ENCODE measurements at regions not wholly inside any gene's neighbourhood (a gene's known extent, or its start where the extent isn't known, plus 50 kb on each side); places are given as distances from the start of the nearest gene placed in this dataset.

DNA sequence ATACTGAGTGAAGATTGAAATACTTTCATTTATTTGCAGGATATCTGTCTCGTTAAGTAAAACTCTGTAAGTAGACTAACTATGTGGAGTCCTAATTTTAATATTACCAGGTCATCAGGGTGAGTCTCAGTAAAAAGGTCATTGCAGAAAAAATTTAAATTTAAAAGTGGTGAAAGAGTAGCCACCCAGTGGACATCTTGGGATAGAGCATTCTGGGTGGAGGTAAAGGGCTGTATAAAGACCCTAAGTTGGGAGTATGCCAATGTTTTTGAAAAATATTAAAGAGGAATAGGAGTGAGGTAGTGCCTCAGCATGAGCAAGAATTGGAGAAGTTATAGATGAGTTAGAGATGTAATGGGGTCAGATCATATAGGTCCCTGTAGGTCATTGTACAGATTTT lies 145.5 kb downstream of the HMHB1 start:
- Histone ChIP-seq H3K4me3 (no peak overlapping the region), H3K27me3 (no peaks in the 10 kb centered on the region), H3K4me1 (no peaks in the 10 kb centered on the region), H3K36me3 (no peaks in the 10 kb centered on the region), H3K27ac (no peak overlapping the region), H3K9me3 (no peaks in the 10 kb centered on the region)
- no peak for TF ChIP-seq POLR2A (IDR thresholded peaks at IDR 0.05)
- TF ChIP-seq, protein P1, sequence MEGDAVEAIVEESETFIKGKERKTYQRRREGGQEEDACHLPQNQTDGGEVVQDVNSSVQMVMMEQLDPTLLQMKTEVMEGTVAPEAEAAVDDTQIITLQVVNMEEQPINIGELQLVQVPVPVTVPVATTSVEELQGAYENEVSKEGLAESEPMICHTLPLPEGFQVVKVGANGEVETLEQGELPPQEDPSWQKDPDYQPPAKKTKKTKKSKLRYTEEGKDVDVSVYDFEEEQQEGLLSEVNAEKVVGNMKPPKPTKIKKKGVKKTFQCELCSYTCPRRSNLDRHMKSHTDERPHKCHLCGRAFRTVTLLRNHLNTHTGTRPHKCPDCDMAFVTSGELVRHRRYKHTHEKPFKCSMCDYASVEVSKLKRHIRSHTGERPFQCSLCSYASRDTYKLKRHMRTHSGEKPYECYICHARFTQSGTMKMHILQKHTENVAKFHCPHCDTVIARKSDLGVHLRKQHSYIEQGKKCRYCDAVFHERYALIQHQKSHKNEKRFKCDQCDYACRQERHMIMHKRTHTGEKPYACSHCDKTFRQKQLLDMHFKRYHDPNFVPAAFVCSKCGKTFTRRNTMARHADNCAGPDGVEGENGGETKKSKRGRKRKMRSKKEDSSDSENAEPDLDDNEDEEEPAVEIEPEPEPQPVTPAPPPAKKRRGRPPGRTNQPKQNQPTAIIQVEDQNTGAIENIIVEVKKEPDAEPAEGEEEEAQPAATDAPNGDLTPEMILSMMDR (IDR thresholded peaks at IDR 0.05 in 4 of 5, conservative IDR thresholded peaks at IDR 0.05 in 1 of 5) = no peak
- in situ Hi-C loops (cut with MboI; ENCODE audit: low sequenced_read_pairs in 4 of 4) = no loop called here
- ATAC-seq = no peak
- no peak for DNase-seq
- intact Hi-C loops (cut with DNase I; ENCODE audit: low total_unique reads) = no loop called here

DNA sequence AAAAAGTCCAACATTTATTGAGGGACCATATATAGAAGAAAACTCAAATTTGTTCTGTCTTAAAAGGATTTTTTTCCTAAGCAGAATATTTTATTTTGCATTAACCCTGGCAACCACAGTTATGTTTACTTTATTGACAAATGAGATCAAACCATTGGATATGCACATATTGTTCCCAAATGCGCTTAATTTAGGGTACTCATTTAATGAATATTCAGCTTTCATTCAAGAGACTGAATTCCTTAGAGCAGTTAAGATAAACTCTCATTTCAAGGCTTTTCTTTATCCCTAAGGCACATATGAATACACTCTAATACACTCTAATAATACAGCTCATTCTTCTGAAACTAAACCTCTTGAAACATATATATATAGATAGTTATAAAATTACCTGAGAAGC lies 150.2 kb downstream of the HMHB1 start:
- in situ Hi-C loops (cut with MboI; ENCODE audit: low sequenced_read_pairs in 4 of 4) (no loop called here), intact Hi-C loops (cut with DNase I; ENCODE audit: low total_unique reads) (no loop called here)
- TF ChIP-seq POLR2A (IDR thresholded peaks at IDR 0.05) = no peak
- TF ChIP-seq, protein P1 (IDR thresholded peaks at IDR 0.05 in 4 of 5, conservative IDR thresholded peaks at IDR 0.05 in 1 of 5) = no peak

DNA sequence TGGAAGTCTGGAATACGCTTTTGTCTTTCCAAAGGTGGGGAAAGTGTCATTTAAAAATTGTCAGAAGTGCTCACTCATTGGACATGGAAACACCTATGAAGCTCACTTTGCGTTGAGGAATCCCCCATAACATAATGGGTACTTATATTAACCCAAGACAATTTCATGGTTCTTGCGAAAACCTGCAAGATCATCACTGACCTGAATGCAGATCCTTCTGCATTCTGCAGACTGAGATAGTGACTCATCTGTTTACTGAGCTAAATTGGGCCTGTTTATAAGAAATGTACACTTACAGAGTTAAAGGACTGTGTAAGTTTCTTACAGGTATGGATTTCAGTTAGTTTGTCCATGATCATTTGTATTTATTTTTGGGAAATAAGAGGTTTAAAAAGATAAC lies 153.0 kb downstream of the HMHB1 start:
- H3K36me3 ChIP-seq = no peaks in the 10 kb centered on the region
- intact Hi-C loops (cut with DNase I; ENCODE audit: low total_unique reads) (no loop called here), in situ Hi-C loops (cut with MboI; ENCODE audit: low sequenced_read_pairs in 4 of 4) (no loop called here)
- H3K27me3 ChIP-seq = no peaks in the 10 kb centered on the region
- no peak overlapping the region for H3K27ac ChIP-seq
- no peak overlapping the region for H3K4me3 ChIP-seq
- ATAC-seq (no peak), DNase-seq (no peak)
- no peak for TF ChIP-seq POLR2A (IDR thresholded peaks at IDR 0.05)
- TF ChIP-seq, protein P1 (IDR thresholded peaks at IDR 0.05 in 4 of 5, conservative IDR thresholded peaks at IDR 0.05 in 1 of 5) = no peak
- H3K9me3 ChIP-seq = no peaks in the 10 kb centered on the region
- H3K4me1 ChIP-seq = no peaks in the 10 kb centered on the region

More for the DNA sequence above, 150.2 kb downstream of the HMHB1 start:
- H3K27me3 ChIP-seq = no peaks in the 10 kb centered on the region
- no peak for DNase-seq
- ATAC-seq = no peak
- no peak overlapping the region for H3K4me3 ChIP-seq
- H3K27ac ChIP-seq = no peak overlapping the region
- H3K9me3 ChIP-seq = no peaks in the 10 kb centered on the region
- no peaks in the 10 kb centered on the region for H3K36me3 ChIP-seq
- no peaks in the 10 kb centered on the region for H3K4me1 ChIP-seq

DNA sequence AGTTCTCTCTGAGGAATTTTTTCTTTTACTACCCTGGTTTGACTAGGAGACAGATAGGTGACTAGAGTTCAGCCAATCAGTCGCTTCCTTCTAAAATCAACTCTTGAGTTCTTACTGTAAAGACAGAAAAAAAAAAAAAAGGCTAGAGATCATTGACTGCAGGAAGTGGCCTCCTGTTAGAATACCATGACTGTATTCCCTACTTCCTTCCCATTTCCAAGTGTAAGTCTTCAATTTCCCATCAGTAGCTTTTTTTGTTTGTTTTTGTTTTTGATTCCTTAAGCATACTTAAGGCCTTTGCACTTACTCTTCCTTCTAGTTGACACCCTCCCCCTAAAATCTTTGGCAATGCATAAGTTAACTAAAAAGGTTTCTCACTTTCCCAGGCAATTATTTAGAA lies 154.3 kb downstream of the HMHB1 start:
- TF ChIP-seq, protein P1 (IDR thresholded peaks at IDR 0.05 in 4 of 5, conservative IDR thresholded peaks at IDR 0.05 in 1 of 5) = no peak
- TF ChIP-seq POLR2A (IDR thresholded peaks at IDR 0.05) = no peak
- in situ Hi-C loops (cut with MboI; ENCODE audit: low sequenced_read_pairs in 4 of 4) (no loop called here), intact Hi-C loops (cut with DNase I; ENCODE audit: low total_unique reads) (no loop called here)
- Histone ChIP-seq H3K27me3 (no peaks in the 10 kb centered on the region), H3K4me3 (no peak overlapping the region), H3K9me3 (no peaks in the 10 kb centered on the region), H3K4me1 (no peaks in the 10 kb centered on the region), H3K27ac (no peak overlapping the region), H3K36me3 (no peaks in the 10 kb centered on the region)
- DNase-seq = no peak
- ATAC-seq = no peak
